Natural killer cell (primary cell): ENCODE measurements at regions not wholly inside any gene's neighbourhood (a gene's known extent, or its start where the extent isn't known, plus 50 kb on each side); places are given as distances from the start of the nearest gene placed in this dataset.

Experiments used
- ATAC-seq, 3 donors: fragments of 150-1000 bp in 2 of 3; fragments of 200-7000 bp in 1 of 3; cut with Tn5 transposase; 1 replicate in 1 of 3; 2 replicates in 2 of 3; pipeline ENCODE4 v1.10.0; 2021; ENCODE audit warnings: mild to moderate bottlenecking in 2 of 3, moderate library complexity in 2 of 3
- DNase-seq, 2 donors: peaks; one replicate each; pipeline versions ENCODE4 v3.0.0 to v3.0.0-alpha.2; 2013 to 2021; ENCODE audit warnings: mixed read lengths in 1 of 2
- H3K27ac ChIP-seq: one replicate; pipeline ENCODE4 v1.5.1; 2013; ENCODE audit warnings: mild to moderate bottlenecking, low read length
- H3K27me3 ChIP-seq: one replicate; pipeline ENCODE4 v1.6.1; 2013; ENCODE audit warnings: low read length; ENCODE audit not compliant: control insufficient read depth, insufficient read depth
- H3K36me3 ChIP-seq: one replicate; pipeline ENCODE4 v1.6.1; 2013; ENCODE audit warnings: low read length; ENCODE audit not compliant: control insufficient read depth, insufficient read depth
- H3K4me1 ChIP-seq: one replicate; pipeline ENCODE4 v1.6.1; 2013; ENCODE audit warnings: low read length; ENCODE audit not compliant: control insufficient read depth, insufficient read depth
- H3K4me3 ChIP-seq: one replicate; pipeline ENCODE4 v1.5.1; 2013; ENCODE audit warnings: low read length
- H3K9me3 ChIP-seq: one replicate; pipeline ENCODE4 v1.6.1; 2013; ENCODE audit warnings: low read length; ENCODE audit not compliant: control insufficient read depth, insufficient read depth
- H3K27ac Mint-ChIP-seq, 2 donors: one replicate each; pipeline ENCODE4 v1.8.0; 2022; ENCODE audit warnings: mild to moderate bottlenecking in 2 of 2, mixed read lengths in 2 of 2, moderate library complexity in 1 of 2
- H3K27me3 Mint-ChIP-seq, 2 donors: one replicate each; pipeline ENCODE4 v1.8.0; 2022; ENCODE audit warnings: low read depth in 2 of 2, mixed read lengths in 2 of 2
- H3K36me3 Mint-ChIP-seq: one replicate; pipeline ENCODE4 v1.8.0; 2022; ENCODE audit warnings: mixed read lengths
- H3K4me1 Mint-ChIP-seq, 2 donors: one replicate each; pipeline ENCODE4 v1.8.0; 2022; ENCODE audit warnings: mixed read lengths in 2 of 2
- H3K4me3 Mint-ChIP-seq: one replicate; pipeline ENCODE4 v1.8.0; 2022; ENCODE audit warnings: mild to moderate bottlenecking, moderate library complexity, mixed read lengths
- H3K9me3 Mint-ChIP-seq, 2 donors: one replicate each; pipeline ENCODE4 v1.8.0; 2022; ENCODE audit warnings: mixed read lengths in 2 of 2
- CTCF ChIP-seq: fragments of 200-600 bp; IDR thresholded peaks from one replicate; pipeline ENCODE4 v1.8.0; 2022; ENCODE audit warnings: antibody characterized with exemption
- whole genome bisulfite sequencing: methylation state at CpG from one replicate; pipeline ENCODE4 v1.1.7; 2013; ENCODE audit warnings: missing lambda C conversion rate; ENCODE audit not compliant: insufficient coverage; 5-methylcytosine and 5-hydroxymethylcytosine counted together
- intact Hi-C: fragments of 100-400 bp; cut with micrococcal nuclease; formaldehyde crosslinking; loops from one replicate; pipeline ENCODE4 v1.14.2; 2022

- H3K27ac Mint-ChIP-seq, result no peak overlapping the region
- H3K9me3 Mint-ChIP-seq, result no peaks in the 10 kb centered on the region
- intact Hi-C loops, result no loop called here
Measured at GRCh38 chr1:59123081-59123681, 173.7 kb upstream of the FGGY start.

DNA sequence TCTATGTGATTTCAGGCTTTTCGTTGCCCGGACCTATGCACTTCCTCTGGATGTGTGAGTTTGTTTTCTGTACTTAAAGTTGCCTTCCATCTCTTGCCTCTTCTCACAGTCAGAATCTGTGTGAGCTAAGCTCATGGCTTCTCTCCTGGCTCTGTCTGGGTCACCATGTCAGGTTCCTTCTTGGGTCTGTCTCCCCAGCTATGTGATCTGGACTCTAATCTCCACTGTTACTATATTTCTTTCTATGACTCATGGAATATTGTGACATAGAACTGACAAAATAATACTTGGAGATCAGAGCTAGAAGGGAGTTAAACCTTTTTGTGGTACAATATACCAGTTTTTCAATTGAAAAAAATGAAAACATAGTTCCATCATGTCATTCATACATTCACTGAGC is 172.7 kb upstream of the FGGY start:
- intact Hi-C loops, result no loop called here
- WGBS, result 88% methylated on average over 2 of the region's 2 CpGs
- Histone ChIP-seq H3K9me3 (no peaks in the 10 kb centered on the region), H3K27ac (no peak overlapping the region), H3K4me3 (no peak overlapping the region), H3K4me1 (peaks cover 12% of the 10 kb centered on the region), H3K27me3 (peaks cover 26% of the 10 kb centered on the region), H3K36me3 (no peaks in the 10 kb centered on the region)
- no peaks in the 10 kb centered on the region for H3K36me3 Mint-ChIP-seq
- H3K9me3 Mint-ChIP-seq, result no peaks in the 10 kb centered on the region
- ATAC-seq (no peak), DNase-seq (no peak)
- peaks cover 45 to 67% of the 10 kb centered on the region in 2 donors for H3K27me3 Mint-ChIP-seq
- H3K27ac Mint-ChIP-seq, result no peak overlapping the region
- TF ChIP-seq CTCF, result no peak
- H3K4me3 Mint-ChIP-seq, result no peak overlapping the region
- H3K4me1 Mint-ChIP-seq, result peaks cover 14 to 19% of the 10 kb centered on the region in 2 donors

More at GRCh38 chr1:59123081-59123681, 173.7 kb upstream of the FGGY start:
- no peak overlapping the region for H3K4me3 ChIP-seq
- H3K9me3 ChIP-seq, result no peaks in the 10 kb centered on the region
- H3K4me1 ChIP-seq, result peaks cover 12% of the 10 kb centered on the region
- WGBS, result 98% methylated on average over 2 of the region's 2 CpGs
- no peak for ATAC-seq
- no peak for TF ChIP-seq CTCF
- DNase-seq, result no peak
- Mint-ChIP-seq H3K27me3 (peaks cover 43 to 69% of the 10 kb centered on the region in 2 donors), H3K36me3 (no peaks in the 10 kb centered on the region), H3K4me3 (no peak overlapping the region), H3K4me1 (peaks cover 14 to 19% of the 10 kb centered on the region in 2 donors)
- H3K27me3 ChIP-seq, result peaks cover 26% of the 10 kb centered on the region
- H3K27ac ChIP-seq, result no peak overlapping the region
- H3K36me3 ChIP-seq, result no peaks in the 10 kb centered on the region

GRCh38 chr1:59125154-59125553 is 171.7 kb upstream of the FGGY start:
- TF ChIP-seq CTCF, result no peak
- H3K4me1 Mint-ChIP-seq, result peaks cover 14 to 19% of the 10 kb centered on the region in 2 donors
- Histone ChIP-seq H3K27me3 (peaks cover 26% of the 10 kb centered on the region), H3K9me3 (no peaks in the 10 kb centered on the region), H3K4me1 (peaks cover 12% of the 10 kb centered on the region), H3K36me3 (no peaks in the 10 kb centered on the region), H3K27ac (no peak overlapping the region), H3K4me3 (no peak overlapping the region)
- intact Hi-C loops, result no loop called here
- no peak overlapping the region for H3K27ac Mint-ChIP-seq
- ATAC-seq, result peak; percentile 67 to 97 (median 78)
- no peaks in the 10 kb centered on the region for H3K36me3 Mint-ChIP-seq
- peaks cover 44 to 67% of the 10 kb centered on the region in 2 donors for H3K27me3 Mint-ChIP-seq
- WGBS, result 33% methylated on average over 2 of the region's 2 CpGs
- H3K9me3 Mint-ChIP-seq, result no peaks in the 10 kb centered on the region
- peak overlapping the region; percentile 40 for H3K4me3 Mint-ChIP-seq
- DNase-seq, result peak in 1 of 2 donors; percentile 70
